Endothelial cell of umbilical vein (primary cell): ENCODE measurements at regions not wholly inside any gene's neighbourhood (a gene's known extent, or its start where the extent isn't known, plus 50 kb on each side); places are given as distances from the start of the nearest gene placed in this dataset.

ENCODE experiments used
- BruUV-seq: library from RNA; stranded (reverse); fragments of 400-500 nt; replicated peaks from 2 replicates; lab custom pipeline; 2021; lab: Mats Ljungman, UMichigan
- CTCF ChIA-PET: fragments of 300-600, 350-600 bp; sonication (Branson Sonifier 250); formaldehyde crosslinking; loops from one replicate; lab custom pipeline; 2021; ENCODE audit warnings: antibody characterized with exemption, inconsistent platforms; lab: Charles Lee
- POLR2A ChIA-PET: fragments of 300-600, 350-600 bp; sonication (Branson Sonifier 250); formaldehyde crosslinking; loops from one replicate; lab custom pipeline; 2021; ENCODE audit warnings: antibody characterized with exemption, inconsistent platforms; lab: Charles Lee
- DNase-seq: peaks from one replicate; pipeline ENCODE4 v3.0.0-alpha.2; 2011; ENCODE audit warnings: low read depth, low spot score
- FAIRE-seq: peaks from 2 replicates; lab custom pipeline; 2011; peaks lifted over from hg19 to GRCh38; lab: Jason Lieb, UNC
- H2AFZ ChIP-seq: 2 replicates; pipeline ENCODE4 v1.6.0; 2012; ENCODE audit warnings: low read depth, low read length, control low read depth, inconsistent platforms
- H3K27ac ChIP-seq: 2 replicates; pipeline ENCODE4 v1.5.1; 2011; ENCODE audit warnings: low read depth, mild to moderate bottlenecking, control low read depth, low read length, moderate library complexity; ENCODE audit not compliant: insufficient read depth
- H3K27me3 ChIP-seq, 2 experiments: 2 replicates each; pipeline versions ENCODE4 v1.6.0 to v1.6.1; 2011; ENCODE audit warnings: low read length in 2 of 2, mixed read lengths in 1 of 2; ENCODE audit not compliant: control insufficient read depth in 2 of 2, insufficient read depth in 2 of 2
- H3K36me3 ChIP-seq, 2 experiments: 2 replicates in 1 of 2; 3 replicates in 1 of 2; pipeline ENCODE4 v1.5.1; 2011; ENCODE audit warnings: low read length in 2 of 2, mild to moderate bottlenecking in 1 of 2, moderate library complexity in 1 of 2; ENCODE audit not compliant: control insufficient read depth in 2 of 2, insufficient read depth in 2 of 2; ENCODE audit errors: extremely low read depth in 1 of 2
- H3K4me1 ChIP-seq: 3 replicates; pipeline ENCODE4 v1.5.1; 2011; ENCODE audit warnings: mild to moderate bottlenecking, low read length; ENCODE audit not compliant: control insufficient read depth, insufficient read depth; ENCODE audit errors: extremely low read depth
- H3K4me2 ChIP-seq: 2 replicates; pipeline ENCODE4 v1.6.1; 2011; ENCODE audit warnings: low read length, control low read depth, mixed read lengths; ENCODE audit not compliant: insufficient read depth
- H3K4me3 ChIP-seq, 3 experiments: fragments of 200-600 bp in 1 of 3; sonication (generic), shearing (Covaris generic) in 1 of 3; replicated peaks in 1 of 3; 2 replicates each; pipeline ENCODE4 v1.5.1; 2011 to 2016; ENCODE audit warnings: control low read depth in 3 of 3, low read length in 3 of 3, mild to moderate bottlenecking in 2 of 3, inconsistent platforms in 1 of 3, low read depth in 1 of 3, moderate library complexity in 1 of 3; ENCODE audit not compliant: insufficient read depth in 1 of 3
- H3K79me2 ChIP-seq: 2 replicates; pipeline ENCODE4 v1.6.0; 2012; ENCODE audit warnings: low read length, inconsistent platforms; ENCODE audit not compliant: control insufficient read depth, insufficient read depth
- H3K9ac ChIP-seq: replicated peaks from 2 replicates; pipeline ENCODE3; 2011; ENCODE audit warnings: low read length, control low read depth; ENCODE audit not compliant: insufficient read depth; ENCODE audit errors: extremely low read depth
- H3K9me1 ChIP-seq: replicated peaks from 3 replicates; pipeline ENCODE4 v1.6.0; 2011; ENCODE audit warnings: mild to moderate bottlenecking, low read length; ENCODE audit not compliant: control insufficient read depth, insufficient read depth; ENCODE audit errors: extremely low read depth
- H3K9me3 ChIP-seq: replicated peaks from 2 replicates; pipeline ENCODE4 v1.5.1; 2012; ENCODE audit warnings: low read length, inconsistent platforms; ENCODE audit not compliant: control insufficient read depth, insufficient read depth
- H4K20me1 ChIP-seq: replicated peaks from 2 replicates; pipeline ENCODE3; 2011; ENCODE audit warnings: mild to moderate bottlenecking, low read length; ENCODE audit not compliant: control insufficient read depth, insufficient read depth; ENCODE audit errors: extremely low read depth
- CTCF ChIP-seq, 2 donors: IDR thresholded peaks; 1 replicate in 1 of 2; 2 replicates in 1 of 2; pipeline ENCODE4 v1.5.1; 2011; ENCODE audit warnings: low read length in 2 of 2, mild to moderate bottlenecking in 2 of 2, moderate library complexity in 2 of 2, control low read depth in 1 of 2, inconsistent platforms in 1 of 2, low read depth in 1 of 2; ENCODE audit not compliant: insufficient read depth in 1 of 2; ENCODE audit errors: extremely low read depth in 1 of 2
- FOS ChIP-seq: IDR thresholded peaks from 2 replicates; pipeline ENCODE4 v1.6.1; 2011; ENCODE audit warnings: mild to moderate bottlenecking, low read length, moderate library complexity, borderline replicate concordance; ENCODE audit not compliant: insufficient read depth
- GATA2 ChIP-seq: IDR thresholded peaks from 2 replicates; pipeline ENCODE4 v1.7.0; 2011; ENCODE audit warnings: low read depth, mild to moderate bottlenecking, moderate library complexity, mixed read lengths, low read length; ENCODE audit not compliant: insufficient read length, insufficient read depth
- JUN ChIP-seq: IDR thresholded peaks from 2 replicates; pipeline ENCODE4 v1.6.1; 2011; ENCODE audit warnings: borderline replicate concordance, low read depth; ENCODE audit not compliant: insufficient read length, insufficient read depth
- MAX ChIP-seq: IDR thresholded peaks from 2 replicates; pipeline ENCODE4 v1.6.1; 2011; ENCODE audit not compliant: insufficient read depth, insufficient read length
- MYC ChIP-seq: IDR thresholded peaks from one replicate; pipeline ENCODE4 v1.6.1; 2011; ENCODE audit warnings: mild to moderate bottlenecking, low read depth, low read length
- POLR2A ChIP-seq: IDR thresholded peaks from 2 replicates; pipeline ENCODE4 v1.6.1; 2012; ENCODE audit warnings: low read depth, mild to moderate bottlenecking, control low read depth, low read length
- POLR2AphosphoS5 ChIP-seq: IDR thresholded peaks from 2 replicates; pipeline ENCODE4 v1.6.1; 2012; ENCODE audit warnings: low read depth, mild to moderate bottlenecking, control low read depth, low read length, moderate library complexity; ENCODE audit not compliant: insufficient read depth
- dilution Hi-C: fragments of 300-500 bp; cut with MboI; formaldehyde crosslinking; loops from one replicate; pipeline ENCODE4 v1.15.0; 2019; ENCODE audit warnings: low sequenced_read_pairs; ENCODE audit not compliant: extremely low pct_ligation_motif_present
- intact Hi-C: fragments of 100-400 bp; cut with micrococcal nuclease; formaldehyde crosslinking; loops from one replicate; pipeline ENCODE4 v1.10.0; 2022

GRCh38 chr19:30293051-30293785, 79.0 kb upstream of the ZNF536 start:
- CTCF ChIA-PET, result no interaction called here

More at GRCh38 chr19:30293051-30293785, 79.0 kb upstream of the ZNF536 start:
- H2AFZ ChIP-seq, result no peak overlapping the region
- POLR2A ChIA-PET, result no interaction called here
- intact Hi-C loops (no loop called here), dilution Hi-C loops (no loop called here)
- no peaks in the 10 kb centered on the region for H3K4me1 ChIP-seq
- H3K27ac ChIP-seq, result no peak overlapping the region
- FAIRE-seq (no peak), DNase-seq (no peak)
- H3K9me1 ChIP-seq, result no peaks in the 10 kb centered on the region
- H3K79me2 ChIP-seq, result no peaks in the 10 kb centered on the region
- H3K9me3 ChIP-seq, result peaks cover 2% of the 10 kb centered on the region
- no peak overlapping the region for H3K4me3 ChIP-seq
- no peak overlapping the region for H3K4me2 ChIP-seq
- H3K36me3 ChIP-seq, result no peaks in the 10 kb centered on the region
- no peaks in the 10 kb centered on the region for H3K27me3 ChIP-seq
- no peak overlapping the region for H3K9ac ChIP-seq
- no TSS peak for BruUV-seq
- no peak for TF ChIP-seq FOS
- TF ChIP-seq JUN, result no peak
- TF ChIP-seq CTCF (IDR thresholded peaks at IDR 0.05; ENCODE audit: extremely low read depth in 1 of 2, insufficient read depth in 1 of 2, low read depth in 1 of 2, low read length in 2 of 2), result no peak
- no peak for TF ChIP-seq POLR2AphosphoS5
- no peak for TF ChIP-seq MYC
- no peak for TF ChIP-seq POLR2A
- TF ChIP-seq GATA2, result no peak
- TF ChIP-seq MAX, result no peak
- no peaks in the 10 kb centered on the region for H4K20me1 ChIP-seq
